GM21737 (cell line): ENCODE measurements at regions not wholly inside any gene's neighbourhood (a gene's known extent, or its start where the extent isn't known, plus 50 kb on each side); places are given as distances from the start of the nearest gene placed in this dataset.

Experiments used
- ATAC-seq: cut with Tn5 transposase; IDR thresholded peaks from one replicate; pipeline ENCODE4 v1.9.1; 2021; ENCODE audit warnings: mild to moderate bottlenecking, moderate library complexity; ENCODE audit not compliant: unreplicated experiment

- ATAC-seq: no peak
These were observed 472.1 kb downstream of the CDH2 start for GRCh38 chr18:27704736-27705361.

DNA sequence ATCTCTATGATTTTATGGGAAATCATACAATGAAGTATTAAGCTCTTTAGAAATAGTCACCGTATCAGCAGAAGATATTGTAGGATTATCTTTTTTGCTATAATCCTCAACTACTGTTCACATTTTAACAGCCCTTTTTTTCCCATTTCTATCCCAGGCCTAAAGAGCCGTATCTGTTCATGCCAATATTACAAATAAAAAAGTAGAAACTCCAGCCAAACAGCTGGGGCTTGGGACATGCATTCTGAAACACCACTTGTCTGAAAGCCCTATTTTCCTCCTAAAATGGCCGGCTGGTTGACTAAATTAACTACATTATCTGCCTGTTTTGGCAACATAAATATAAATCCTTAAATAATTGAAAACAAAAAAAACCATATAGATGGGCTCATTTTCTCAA lies 477.8 kb downstream of the CDH2 start:
- ATAC-seq: no peak

DNA sequence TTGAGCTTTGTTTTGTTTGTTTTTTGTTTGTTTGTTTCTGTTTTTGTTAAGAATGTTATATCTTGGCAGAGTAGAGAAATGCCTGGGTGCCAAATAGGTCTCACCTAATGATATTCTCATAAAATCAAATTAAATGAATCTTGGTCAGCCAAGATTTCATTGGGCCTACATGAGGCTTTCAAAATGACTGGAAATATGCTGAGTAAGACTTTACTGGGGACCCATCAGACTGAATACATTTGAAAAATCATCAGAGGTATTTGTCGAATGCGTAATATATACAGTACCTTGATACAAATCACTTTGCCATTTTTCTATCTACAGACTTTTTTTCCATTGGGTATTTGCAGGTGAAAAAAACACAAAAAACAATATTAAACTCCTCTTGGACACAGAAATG lies 480.8 kb downstream of the CDH2 start:
- ATAC-seq: no peak

DNA sequence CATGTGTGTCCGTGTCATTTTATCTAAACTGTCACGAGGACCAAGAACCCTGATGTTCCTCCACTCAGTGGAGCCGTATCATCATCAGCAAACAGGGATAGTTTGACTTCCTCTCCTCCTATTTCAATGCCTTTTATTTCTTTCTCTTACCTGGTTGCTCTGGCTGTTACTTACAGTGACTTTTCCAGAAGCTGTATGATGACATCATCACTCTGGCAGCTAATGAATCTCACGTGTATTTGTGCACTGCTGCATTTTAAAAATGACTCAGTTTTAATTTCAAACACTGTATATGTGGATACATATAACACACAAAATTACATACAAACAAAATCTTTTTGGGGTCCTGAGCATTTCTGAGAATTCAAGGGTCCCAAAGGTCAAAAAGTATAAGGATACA lies 481.4 kb downstream of the CDH2 start:
- ATAC-seq: no peak

GRCh38 chr18:27695052-27695451 lies 481.9 kb downstream of the CDH2 start:
- ATAC-seq: no peak

DNA sequence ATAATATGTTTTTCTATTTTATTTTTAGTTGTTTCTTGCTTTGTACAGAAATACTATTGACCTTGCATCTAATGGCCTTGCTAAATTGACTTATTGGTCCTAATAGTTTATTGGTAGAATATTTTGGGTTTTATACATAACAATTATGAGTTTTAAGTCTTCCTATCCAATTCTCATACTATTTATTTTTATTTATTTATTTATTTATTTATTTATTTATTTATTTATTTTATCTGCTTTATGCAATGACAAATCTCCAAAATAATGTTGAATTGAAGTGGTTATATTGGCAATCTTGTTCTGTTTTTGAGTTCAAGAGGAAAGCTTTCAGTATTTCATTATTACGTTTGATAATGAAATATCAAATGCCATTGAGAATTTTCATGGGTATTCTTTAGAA lies 488.3 kb downstream of the CDH2 start:
- no peak for ATAC-seq

- ATAC-seq: no peak
These were observed 489.5 kb downstream of the CDH2 start for GRCh38 chr18:27687351-27687979.

DNA sequence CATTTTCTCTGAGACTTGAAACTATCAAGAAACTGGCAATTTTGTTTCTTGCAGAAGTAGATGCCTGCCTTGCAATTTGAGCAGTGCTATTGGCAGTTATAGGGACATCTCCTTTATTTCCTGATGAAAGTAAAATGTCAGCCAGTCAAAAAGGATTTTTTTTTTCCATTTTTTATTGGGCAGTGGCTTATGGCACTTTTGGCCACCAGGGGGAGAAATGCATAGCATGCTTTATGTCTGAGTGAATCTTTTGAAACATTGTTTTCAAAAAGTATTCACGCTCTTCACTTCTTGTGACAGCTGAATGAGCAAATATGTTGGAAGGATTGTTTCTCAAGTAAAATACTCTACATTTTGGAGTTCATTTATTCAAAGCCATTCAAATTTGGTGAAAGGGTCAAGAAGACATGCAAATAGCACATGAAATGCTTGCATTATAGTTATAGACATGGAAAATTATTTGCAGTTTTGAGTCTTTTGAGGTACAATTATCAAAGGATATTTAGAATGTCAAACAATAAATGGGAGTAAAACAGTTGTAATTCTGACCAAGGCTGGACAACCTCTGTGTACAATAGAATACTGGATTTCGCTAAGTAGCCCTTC lies 491.0 kb downstream of the CDH2 start:
- ATAC-seq: no peak

GRCh38 chr18:27685091-27685490 lies 491.8 kb downstream of the CDH2 start:
- no peak for ATAC-seq

- no peak for ATAC-seq
These were observed 489.3 kb upstream of the CHST9 start for GRCh38 chr18:27674411-27674810.

GRCh38 chr18:27673861-27674260 lies 488.8 kb upstream of the CHST9 start:
- ATAC-seq: no peak

GRCh38 chr18:27668158-27668557 lies 483.1 kb upstream of the CHST9 start:
- no peak for ATAC-seq

DNA sequence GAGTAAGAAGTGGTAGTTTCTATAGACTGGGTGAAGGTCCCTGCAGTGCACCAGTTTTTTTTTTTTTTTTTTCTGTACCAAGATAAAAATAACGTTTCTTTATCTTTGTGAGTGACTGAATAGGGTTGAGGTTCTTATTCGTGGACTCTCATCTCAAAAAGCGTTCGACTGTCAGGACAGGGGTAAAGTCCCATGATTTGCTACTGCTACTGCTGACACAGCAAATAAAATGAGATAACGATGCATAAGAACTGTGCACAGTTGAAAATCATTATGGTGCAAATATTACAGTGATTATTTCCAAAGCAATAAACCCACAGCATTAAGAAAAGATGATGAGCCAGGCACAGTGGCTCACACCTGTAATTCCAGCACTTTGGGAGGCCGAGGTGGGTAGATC lies 482.0 kb upstream of the CHST9 start:
- ATAC-seq: no peak

DNA sequence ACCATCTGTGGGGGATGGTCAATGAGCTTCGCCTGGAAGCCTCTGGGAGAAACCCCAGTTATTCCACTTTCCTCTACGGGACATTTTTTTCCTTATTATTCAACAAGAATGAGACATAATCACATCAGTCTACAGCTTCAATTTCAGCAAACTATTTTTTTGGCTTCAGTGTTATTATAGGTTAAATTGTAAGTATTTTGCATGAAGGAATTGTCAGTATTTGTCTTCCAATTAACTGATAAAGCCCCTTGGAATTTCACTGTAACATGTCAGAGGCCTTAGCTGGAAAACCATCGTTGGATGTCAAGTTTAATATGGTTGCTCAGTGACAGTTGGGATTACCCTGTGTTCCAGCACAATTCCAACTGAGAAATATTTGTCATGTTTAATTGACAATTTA lies 480.9 kb upstream of the CHST9 start:
- no peak for ATAC-seq

- no peak for ATAC-seq
These were observed 480.2 kb upstream of the CHST9 start for GRCh38 chr18:27665264-27665799.

- no peak for ATAC-seq
These were observed 477.8 kb upstream of the CHST9 start for GRCh38 chr18:27662949-27663348.

GRCh38 chr18:27662537-27662936 lies 477.4 kb upstream of the CHST9 start:
- no peak for ATAC-seq

DNA sequence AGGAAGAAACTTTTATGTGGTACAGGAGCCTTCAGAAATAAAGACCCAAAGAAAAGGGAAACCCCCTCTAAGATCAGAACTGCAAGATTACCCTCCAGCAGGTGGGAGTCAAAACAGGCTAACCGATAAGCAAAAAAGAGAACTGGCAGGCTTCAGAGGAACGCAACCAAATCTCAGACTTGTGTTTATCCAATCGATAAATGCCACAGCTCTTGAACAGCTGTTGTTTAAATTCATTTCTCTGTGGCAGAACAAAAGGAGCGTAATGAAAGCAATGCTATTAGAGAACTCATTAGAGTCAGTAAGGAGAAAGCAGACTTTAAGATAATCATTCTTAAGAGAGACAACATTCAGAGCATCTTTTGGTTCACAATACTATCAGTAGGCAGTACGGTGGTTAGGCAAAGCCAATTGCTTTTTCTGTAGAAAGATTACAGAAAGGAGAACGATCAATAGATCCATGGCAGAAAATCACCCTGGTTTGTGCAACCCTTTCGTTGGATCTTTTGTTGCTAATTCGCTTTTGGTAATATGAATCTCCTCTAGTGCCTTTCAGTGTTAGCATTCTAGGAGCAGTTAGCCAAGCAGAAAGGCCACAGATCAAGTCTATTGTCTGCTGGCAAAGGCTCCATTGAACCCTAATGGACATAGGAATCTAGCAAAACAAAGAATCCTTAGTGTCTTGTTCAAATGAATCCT lies 476.4 kb upstream of the CHST9 start:
- ATAC-seq: no peak

DNA sequence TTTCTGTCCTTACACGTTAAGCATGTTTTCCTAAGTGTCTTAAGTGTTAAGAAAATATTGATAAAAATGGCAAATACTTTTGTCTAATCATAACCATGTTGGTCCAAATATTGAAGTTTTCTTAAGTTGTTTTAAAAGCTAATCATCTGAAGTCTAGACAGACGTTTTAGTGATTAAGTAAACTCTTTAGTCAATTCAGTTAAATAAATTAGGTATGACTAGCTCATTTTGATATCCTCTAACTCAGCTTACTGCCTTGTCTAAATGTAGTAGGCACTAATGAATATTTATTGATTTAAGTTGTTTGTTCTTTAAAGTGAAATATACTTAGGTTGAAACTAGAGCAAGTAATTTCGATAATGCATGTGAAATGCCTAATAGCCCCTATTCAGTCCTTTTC lies 471.8 kb upstream of the CHST9 start:
- no peak for ATAC-seq

DNA sequence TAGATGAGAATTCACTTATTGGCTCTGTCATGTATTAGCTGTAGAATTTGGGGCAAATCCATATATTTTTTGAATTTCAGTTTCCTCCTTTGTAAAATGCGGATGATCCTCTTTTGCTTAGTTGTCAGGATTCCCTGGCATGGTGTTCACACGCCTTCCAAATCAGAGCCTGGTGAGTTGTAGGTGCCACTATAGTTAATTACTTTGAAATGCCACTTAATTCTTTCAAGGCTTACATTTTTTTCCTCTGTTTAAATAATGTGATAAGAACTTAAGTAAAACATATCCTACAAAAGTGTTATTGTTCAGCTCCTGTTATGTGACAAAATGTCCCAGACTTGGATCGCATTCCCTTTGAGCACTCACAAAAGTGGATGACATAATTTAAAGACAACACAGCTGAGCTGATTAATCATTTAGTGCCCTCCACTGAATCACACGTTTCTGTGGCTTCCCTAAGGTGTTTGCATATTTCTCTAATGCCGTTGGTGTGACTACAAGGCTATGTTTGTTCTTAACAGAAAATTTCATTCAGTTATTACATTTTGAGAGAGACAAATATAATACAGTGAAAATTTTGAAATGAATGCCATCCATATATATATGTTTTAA lies 471.2 kb upstream of the CHST9 start:
- no peak for ATAC-seq

GRCh38 chr18:27653247-27653646 lies 468.1 kb upstream of the CHST9 start:
- ATAC-seq: no peak
